Hematopoietic multipotent progenitor cell treated with erythropoietin and hydrocortisone succinate and interleukin-3 and kit ligand, for 8 days (in vitro differentiated cells): ENCODE measurements at regions not wholly inside any gene's neighbourhood (a gene's known extent, or its start where the extent isn't known, plus 50 kb on each side); places are given as distances from the start of the nearest gene placed in this dataset.
"Not testable (repeated sequence)": the region's sequence is repeated elsewhere in the genome, so short reads cannot be mapped to it uniquely, and the experiment has no call there.

Experiments
- DNase-seq: peaks from one replicate; pipeline ENCODE4 v3.0.0-alpha.2; 2015

GRCh38 chr6:74357321-74357720 is 661.3 kb downstream of the CD109 start:
- no peak for DNase-seq

DNA sequence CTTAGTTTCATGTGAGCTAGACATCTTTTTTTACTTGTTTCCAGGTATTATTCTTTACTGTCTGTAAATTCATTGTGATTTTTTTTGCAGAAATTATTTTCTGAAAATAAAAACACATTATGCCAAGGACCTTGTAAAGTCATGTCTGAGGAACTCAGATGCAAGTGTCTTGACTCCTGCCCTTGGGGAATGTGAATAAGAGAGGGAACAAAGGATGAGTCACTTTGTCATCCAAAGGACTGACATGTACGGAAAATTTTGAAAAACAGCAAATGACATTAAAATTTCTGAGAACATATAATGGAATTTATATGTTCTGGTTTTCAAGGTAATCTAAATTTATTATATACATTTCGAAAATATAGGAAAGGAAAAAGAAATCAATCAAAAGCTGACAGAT is 660.4 kb downstream of the CD109 start:
- no peak for DNase-seq

DNA sequence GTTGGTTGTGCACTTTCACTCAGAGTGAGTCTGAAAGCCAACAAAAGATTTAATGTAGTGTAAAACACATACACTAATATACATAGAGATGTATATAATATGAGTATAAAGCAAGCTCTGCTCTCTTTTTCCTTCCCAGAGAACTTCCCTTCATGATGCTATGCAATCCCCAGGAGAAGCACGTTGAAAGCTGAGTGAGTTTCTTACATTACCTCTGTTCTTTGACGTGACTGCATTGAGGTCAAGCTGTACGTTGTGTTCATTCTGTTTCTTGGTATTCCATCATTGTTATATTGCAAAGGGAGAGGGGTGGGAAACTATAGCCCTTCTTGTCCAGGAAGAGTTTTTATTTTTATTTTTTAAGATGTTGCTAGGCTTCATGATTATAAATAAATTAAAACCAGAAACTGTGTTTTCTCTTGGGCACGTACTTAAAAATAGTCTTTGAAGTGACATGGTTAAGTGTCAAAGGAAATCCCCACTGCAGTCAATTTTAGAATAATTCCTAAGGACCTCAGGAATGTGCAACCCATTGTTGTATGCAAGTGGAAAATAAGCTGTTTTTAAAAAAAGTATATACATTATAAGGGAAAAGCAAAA is 651.0 kb downstream of the CD109 start:
- no peak for DNase-seq

GRCh38 chr6:74343804-74344203 is 647.8 kb downstream of the CD109 start:
- DNase-seq, result no peak

DNA sequence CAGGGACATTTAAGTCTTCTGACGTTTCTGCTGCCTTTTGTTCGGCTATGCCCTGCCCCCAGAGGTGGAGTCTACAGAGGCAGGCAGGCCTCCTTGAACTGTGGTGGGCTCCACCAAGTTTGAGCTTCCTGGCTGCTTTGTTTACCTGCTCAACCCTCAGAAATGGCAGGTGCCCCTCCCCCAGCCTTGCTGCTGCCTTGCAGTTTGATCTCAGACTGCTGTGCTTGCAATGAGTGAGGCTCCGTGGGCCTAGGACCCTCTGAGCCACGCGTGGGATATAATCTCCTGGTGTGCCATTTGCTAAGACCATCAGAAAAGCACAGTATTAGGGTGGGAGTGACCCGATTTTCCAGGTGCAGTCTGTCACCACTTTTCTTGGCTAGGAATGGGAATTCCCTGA is 647.3 kb downstream of the CD109 start:
- not testable (repeated sequence) for DNase-seq

DNA sequence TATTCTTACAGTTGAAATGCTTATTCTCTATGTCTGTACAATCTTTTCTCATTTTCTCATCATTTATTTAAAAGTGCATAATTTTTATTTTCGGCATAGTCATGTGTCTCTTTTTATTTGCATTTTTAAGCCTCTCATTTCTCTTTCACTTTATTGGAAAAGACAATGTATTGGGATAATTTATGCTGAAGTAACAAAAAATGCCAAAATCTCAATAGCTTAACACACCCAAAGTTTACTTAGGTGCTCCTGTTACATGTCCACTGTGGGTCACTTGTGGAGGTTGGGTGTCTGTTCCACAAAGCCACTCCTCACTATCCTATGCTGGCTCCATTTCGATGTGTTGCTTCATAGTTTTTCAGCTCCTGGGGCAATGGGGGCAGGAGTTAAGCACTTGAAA is 638.7 kb downstream of the CD109 start:
- no peak for DNase-seq

GRCh38 chr6:74333406-74333805 is 637.4 kb downstream of the CD109 start:
- no peak for DNase-seq

GRCh38 chr6:74320715-74321114 is 624.7 kb downstream of the CD109 start:
- DNase-seq, result no peak

DNA sequence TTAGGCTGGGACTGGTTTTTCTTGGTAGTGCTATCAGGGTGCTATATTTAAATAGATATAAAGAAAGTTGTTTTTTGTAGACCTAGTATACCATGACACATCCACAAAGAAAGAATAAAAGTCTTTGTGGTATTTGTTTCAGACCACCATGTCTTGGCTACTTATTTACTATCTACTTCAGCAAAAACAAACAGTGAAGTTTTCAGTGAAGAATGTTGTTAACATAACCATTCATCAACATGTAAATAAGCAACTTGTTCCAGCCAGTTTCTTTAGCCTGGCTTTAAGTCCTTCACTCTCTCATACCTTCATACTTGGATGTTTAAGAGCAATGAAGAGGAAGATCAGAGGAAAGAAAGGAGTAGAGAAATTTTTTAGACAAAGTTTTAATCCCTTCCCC is 624.1 kb downstream of the CD109 start:
- DNase-seq, result no peak

DNA sequence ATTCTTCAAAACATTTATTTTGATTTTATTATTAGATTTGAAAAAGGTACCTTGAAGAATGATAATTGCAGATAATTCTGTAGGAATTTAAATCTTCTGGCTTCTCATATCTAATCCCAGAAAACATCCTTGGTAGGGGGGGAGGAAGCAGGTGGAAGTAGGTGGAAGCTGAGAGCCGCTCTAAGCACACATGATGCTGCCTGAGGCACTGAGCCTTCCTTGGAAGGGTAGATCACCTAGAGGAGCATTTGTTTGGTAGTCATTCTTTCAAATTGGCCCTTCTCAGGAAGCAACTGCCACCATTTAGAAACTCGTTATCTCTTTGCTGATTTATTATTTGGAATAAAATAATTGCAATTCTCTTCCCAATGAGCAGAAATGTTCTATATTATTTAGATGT is 623.3 kb downstream of the CD109 start:
- no peak for DNase-seq

DNA sequence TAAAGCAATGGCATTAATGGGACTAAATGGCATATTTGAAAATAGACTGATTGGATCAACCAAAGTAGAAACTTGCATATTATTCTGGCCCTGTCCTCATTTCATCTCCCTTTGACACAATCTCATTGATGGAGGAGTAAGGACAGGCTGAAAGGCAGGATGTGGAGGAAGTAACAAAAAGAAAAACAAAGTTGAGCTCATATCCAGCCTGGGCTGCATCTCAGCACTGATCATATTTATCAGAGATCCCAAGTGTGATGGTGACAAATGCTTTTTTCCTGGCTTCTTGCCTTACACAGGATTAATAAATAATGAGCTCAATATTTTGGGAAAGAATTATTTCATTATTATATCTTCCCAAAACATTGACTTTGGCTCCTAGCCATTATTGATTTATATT is 622.7 kb downstream of the CD109 start:
- no peak for DNase-seq

DNA sequence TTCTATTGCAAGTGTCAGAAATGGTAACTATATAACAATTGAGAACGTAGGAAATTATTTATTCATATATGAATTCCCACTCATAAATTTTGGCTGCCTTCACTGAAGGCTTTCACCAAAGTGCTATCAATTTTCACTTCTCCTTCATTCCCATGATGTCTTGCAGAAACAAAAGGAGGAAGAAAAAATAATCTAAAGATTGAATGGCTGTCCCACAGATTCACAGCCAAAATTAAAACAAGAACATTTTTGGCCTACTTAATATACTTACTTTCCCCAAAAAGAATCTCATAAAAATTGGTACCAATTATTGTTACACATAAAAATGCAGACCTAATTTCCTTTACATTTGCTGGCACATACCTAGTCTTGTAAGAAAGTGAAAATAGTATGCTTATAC is 616.1 kb downstream of the CD109 start:
- DNase-seq, result no peak

- no peak for DNase-seq
Observed at GRCh38 chr6:74311431-74311830, 615.4 kb downstream of the CD109 start.

GRCh38 chr6:74289884-74290283 is 593.9 kb downstream of the CD109 start:
- no peak for DNase-seq

DNA sequence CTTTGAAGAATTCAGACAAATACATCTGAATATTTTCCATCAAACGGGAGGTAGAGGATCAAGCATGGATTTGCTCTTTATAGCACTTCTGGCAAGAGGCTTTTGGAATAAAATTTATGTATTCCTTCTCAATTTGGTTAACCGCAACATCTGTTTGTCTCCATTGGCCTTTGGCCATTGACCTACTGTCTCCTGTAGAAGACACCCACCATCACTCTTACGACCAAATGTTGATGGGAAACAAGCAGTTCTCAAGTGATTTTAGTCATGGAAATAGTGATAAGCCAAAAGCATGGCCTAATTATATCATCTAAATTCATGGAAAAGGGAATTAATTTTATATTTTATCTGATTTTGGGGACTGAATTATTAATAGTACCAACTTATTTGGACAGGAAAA is 591.9 kb downstream of the CD109 start:
- no peak for DNase-seq

DNA sequence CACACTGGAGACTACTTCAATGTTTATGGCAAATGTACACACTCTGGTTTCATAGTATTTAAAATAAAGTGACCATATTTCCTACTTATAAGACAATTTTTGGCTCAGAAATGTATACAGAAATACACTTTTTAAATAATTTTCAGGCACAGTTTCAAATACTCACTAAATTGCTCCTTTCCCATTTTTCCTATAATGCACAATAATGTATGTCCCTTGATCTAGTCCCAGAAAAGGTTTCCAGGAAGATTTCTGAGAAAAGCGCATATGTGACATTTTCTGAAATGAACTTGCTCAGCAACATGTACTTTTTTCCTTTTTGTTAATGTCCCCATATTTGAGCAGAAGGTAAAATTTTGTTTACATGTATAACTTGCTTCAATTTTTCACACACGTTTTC is 591.4 kb downstream of the CD109 start:
- DNase-seq, result no peak

- DNase-seq, result no peak
Observed at GRCh38 chr6:74284284-74284683, 588.3 kb downstream of the CD109 start.

DNA sequence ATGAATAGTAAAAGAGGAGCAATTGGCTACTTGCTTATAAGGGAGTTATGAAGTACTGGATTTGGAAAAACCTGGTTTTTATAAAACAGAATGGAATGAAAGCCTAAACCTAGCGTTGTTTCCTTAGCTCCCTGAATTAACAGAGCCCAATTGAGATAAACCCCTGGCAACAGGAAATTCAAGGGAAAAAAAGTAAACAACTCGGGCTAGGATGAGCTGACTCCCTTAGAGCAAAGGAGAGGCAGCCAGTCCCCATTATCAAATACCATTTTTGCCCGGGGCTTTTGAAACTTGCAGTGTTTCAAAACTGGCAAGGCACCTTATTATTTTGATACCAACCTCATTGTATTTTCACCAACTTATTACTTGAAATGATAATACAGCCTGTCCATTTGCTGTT is 587.5 kb downstream of the CD109 start:
- no peak for DNase-seq

DNA sequence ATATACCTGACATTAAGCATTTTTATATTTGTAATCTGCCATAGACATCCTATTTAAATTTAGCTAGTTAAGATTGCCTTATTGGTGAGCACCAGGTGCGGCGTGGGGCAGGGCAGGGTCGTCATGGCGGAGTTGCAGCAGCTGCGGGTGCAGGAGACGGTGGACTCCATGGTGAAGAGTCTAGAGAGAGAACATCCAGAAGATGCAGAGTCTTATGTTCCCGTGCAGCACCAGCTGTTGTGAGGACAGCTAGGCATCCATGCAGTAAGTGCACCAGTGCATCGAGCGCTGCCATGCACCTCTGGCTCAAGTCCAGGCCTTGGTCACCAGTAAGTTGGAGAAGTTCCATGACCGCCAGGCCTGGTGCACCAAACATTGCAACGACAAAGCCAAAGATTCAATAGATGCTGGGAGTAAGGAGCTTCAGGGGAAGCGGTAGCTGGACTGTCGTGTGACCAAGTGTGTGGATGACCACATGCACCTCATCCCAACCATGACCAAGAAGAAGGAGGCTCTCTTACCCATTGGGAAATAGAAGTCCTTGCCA is 586.2 kb downstream of the CD109 start:
- no peak for DNase-seq

GRCh38 chr6:74280130-74280692 is 584.2 kb downstream of the CD109 start:
- DNase-seq, result no peak

DNA sequence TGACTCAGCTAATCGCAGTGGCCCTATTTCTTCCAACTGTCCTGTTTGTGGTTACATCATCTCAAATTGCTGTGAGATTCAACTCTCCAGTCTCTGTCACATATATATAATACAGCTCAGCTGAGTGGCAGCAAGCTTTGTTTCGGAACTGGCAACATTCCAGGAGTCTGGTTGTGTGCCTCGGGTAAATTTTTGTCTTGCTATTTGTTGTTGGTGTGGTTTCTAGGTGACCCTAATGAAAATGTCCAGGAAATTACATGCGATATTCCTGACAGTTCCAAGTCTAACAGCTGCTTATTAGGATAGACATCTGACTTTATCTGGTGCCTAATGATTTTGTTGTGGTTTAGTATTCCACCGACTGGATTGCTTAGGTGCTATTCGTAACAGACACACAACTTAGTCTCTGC is 581.8 kb downstream of the CD109 start:
- no peak for DNase-seq

DNA sequence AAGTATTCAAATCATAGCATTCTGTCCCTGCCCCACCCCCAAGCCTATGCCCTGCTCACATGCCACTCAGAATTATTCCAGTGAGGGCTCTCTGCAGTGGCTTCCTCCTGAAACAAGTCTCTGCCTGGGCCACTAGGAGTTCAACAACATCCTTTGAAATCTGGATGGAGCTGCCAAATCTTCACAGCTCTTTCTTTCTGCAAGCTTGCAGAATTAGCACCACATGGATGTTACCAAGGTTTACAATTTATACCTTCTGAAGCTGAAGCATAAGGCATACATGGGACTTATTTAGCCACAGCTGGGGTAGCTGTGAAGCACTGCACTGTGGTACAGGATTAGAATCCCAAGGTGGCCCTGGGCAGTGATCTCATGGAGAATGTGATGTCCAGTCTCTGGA is 577.5 kb downstream of the CD109 start:
- no peak for DNase-seq

- DNase-seq, result no peak
Observed at GRCh38 chr6:74269600-74269858, 573.5 kb downstream of the CD109 start.

- no peak for DNase-seq
Observed at GRCh38 chr6:74268815-74269599, 573.0 kb downstream of the CD109 start.

GRCh38 chr6:74259981-74260380 is 564.0 kb downstream of the CD109 start:
- no peak for DNase-seq
